DOHH2 (cell line): ENCODE measurements at regions not wholly inside any gene's neighbourhood (a gene's known extent, or its start where the extent isn't known, plus 50 kb on each side); places are given as distances from the start of the nearest gene placed in this dataset.
"Not testable (repeated sequence)": the region's sequence is repeated elsewhere in the genome, so short reads cannot be mapped to it uniquely, and the experiment has no call there.

Experiments
- H3F3A ChIP-seq: fragments of 200-600 bp; sonication (generic), shearing (Covaris generic); 2 replicates; pipeline ENCODE4 v1.6.0; 2016; ENCODE audit warnings: antibody characterized with exemption, mild to moderate bottlenecking; ENCODE audit not compliant: control insufficient read depth, insufficient read depth
- H3K27ac ChIP-seq: fragments of 200-600 bp; sonication (generic); 2 replicates; pipeline ENCODE4 v1.5.1; 2014; ENCODE audit warnings: low read depth, mild to moderate bottlenecking, low read length, moderate library complexity
- H3K27me3 ChIP-seq: fragments of 200-600 bp; sonication (generic); 2 replicates; pipeline ENCODE4 v1.6.1; 2014; ENCODE audit warnings: mild to moderate bottlenecking, low read length, mixed read lengths; ENCODE audit not compliant: control insufficient read depth
- H3K36me3 ChIP-seq: fragments of 200-600 bp; sonication (generic); 2 replicates; pipeline ENCODE4 v1.6.1; 2014; ENCODE audit warnings: mild to moderate bottlenecking, low read length, moderate library complexity, mixed read lengths; ENCODE audit not compliant: control insufficient read depth
- H3K4me1 ChIP-seq: fragments of 200-600 bp; sonication (generic); 2 replicates; pipeline ENCODE4 v1.6.1; 2014; ENCODE audit warnings: mild to moderate bottlenecking, low read length, mixed read lengths; ENCODE audit not compliant: control insufficient read depth
- H3K4me2 ChIP-seq: fragments of 200-600 bp; sonication (generic); 2 replicates; pipeline ENCODE4 v1.6.0; 2014; ENCODE audit warnings: mild to moderate bottlenecking, low read length, moderate library complexity
- H3K4me3 ChIP-seq: fragments of 200-600 bp; sonication (generic); 2 replicates; pipeline ENCODE4 v1.5.1; 2014; ENCODE audit warnings: mild to moderate bottlenecking, low read length, mixed read lengths
- H3K79me2 ChIP-seq: fragments of 200-600 bp; sonication (generic); 2 replicates; pipeline ENCODE4 v1.6.1; 2014; ENCODE audit warnings: mild to moderate bottlenecking, low read length, mixed read lengths; ENCODE audit not compliant: control insufficient read depth
- H3K9me2 ChIP-seq: fragments of 200-600 bp; sonication (generic); replicated peaks from 2 replicates; pipeline ENCODE4 v1.6.1; 2014; ENCODE audit warnings: mild to moderate bottlenecking, low read length, mixed read lengths; ENCODE audit not compliant: control insufficient read depth
- H3K9me3 ChIP-seq: fragments of 200-600 bp; sonication (generic); 2 replicates; pipeline ENCODE4 v1.6.1; 2014; ENCODE audit warnings: antibody characterized with exemption, low read length, mixed read lengths; ENCODE audit not compliant: control insufficient read depth, insufficient read depth
- H4K20me1 ChIP-seq: fragments of 200-600 bp; sonication (generic); 2 replicates; pipeline ENCODE4 v1.6.0; 2014; ENCODE audit warnings: low read depth, mild to moderate bottlenecking, antibody characterized with exemption, low read length, moderate library complexity; ENCODE audit not compliant: control insufficient read depth, insufficient read depth
- CTCF ChIP-seq: fragments of 200-600 bp; sonication (generic); IDR thresholded peaks from one replicate; pipeline ENCODE4 v1.5.1; 2014; ENCODE audit warnings: antibody characterized with exemption, mild to moderate bottlenecking, low read depth, low read length; ENCODE audit not compliant: poor library complexity, severe bottlenecking
- EZH2phosphoT487 ChIP-seq: fragments of 200-600 bp; sonication (generic); IDR thresholded peaks from 2 replicates; pipeline ENCODE4 v1.6.1; 2017; ENCODE audit warnings: borderline replicate concordance, mild to moderate bottlenecking, antibody characterized with exemption, low read length, moderate library complexity, mixed read lengths

GRCh38 chr10:21343087-21343486 is 182.4 kb downstream of the SKIDA1 start:
- no peak overlapping the region for H3K27ac ChIP-seq
- H3K4me1 ChIP-seq = no peaks in the 10 kb centered on the region
- TF ChIP-seq CTCF (no peak), EZH2phosphoT487 (no peak)
- H3F3A ChIP-seq = no peaks in the 10 kb centered on the region
- H3K79me2 ChIP-seq = no peaks in the 10 kb centered on the region
- H3K9me2 ChIP-seq = no peaks in the 10 kb centered on the region
- no peak overlapping the region for H3K4me2 ChIP-seq
- no peaks in the 10 kb centered on the region for H4K20me1 ChIP-seq
- no peaks in the 10 kb centered on the region for H3K36me3 ChIP-seq
- no peaks in the 10 kb centered on the region for H3K27me3 ChIP-seq
- H3K9me3 ChIP-seq = no peaks in the 10 kb centered on the region
- no peak overlapping the region for H3K4me3 ChIP-seq

- H3K9me3 ChIP-seq, H3K27me3 ChIP-seq, H4K20me1 ChIP-seq, H3K79me2 ChIP-seq, H3K9me2 ChIP-seq, H3K36me3 ChIP-seq, H3K27ac ChIP-seq, H3F3A ChIP-seq, H3K4me3 ChIP-seq, H3K4me1 ChIP-seq, H3K4me2 ChIP-seq: not testable (repeated sequence)
These were observed 183.0 kb downstream of the SKIDA1 start for GRCh38 chr10:21342499-21342898.

DNA sequence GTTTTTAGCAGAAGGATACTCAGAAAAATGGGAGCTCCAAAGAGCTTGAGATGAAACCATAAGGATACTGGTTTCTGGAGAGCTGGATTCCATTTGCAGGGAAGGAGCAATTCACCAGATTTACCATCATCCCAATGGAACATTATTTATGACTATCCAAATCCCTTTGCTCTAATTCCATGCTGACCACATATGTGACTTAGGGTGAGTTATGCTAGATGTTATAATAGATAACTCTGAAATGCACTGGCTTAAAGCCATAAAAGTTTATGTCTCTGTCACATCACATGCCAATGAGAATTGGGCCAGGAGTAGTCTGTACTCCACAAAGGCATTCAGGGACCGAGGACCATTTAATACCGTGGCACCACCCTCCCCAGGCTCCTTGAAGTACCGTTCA is 185.2 kb downstream of the SKIDA1 start:
- Histone ChIP-seq H3K79me2 (no peaks in the 10 kb centered on the region), H4K20me1 (no peaks in the 10 kb centered on the region), H3K9me3 (no peaks in the 10 kb centered on the region), H3K27me3 (no peaks in the 10 kb centered on the region), H3K36me3 (no peaks in the 10 kb centered on the region), H3K4me2 (no peak overlapping the region), H3K9me2 (no peaks in the 10 kb centered on the region), H3K4me1 (no peaks in the 10 kb centered on the region), H3K4me3 (no peak overlapping the region), H3K27ac (no peak overlapping the region), H3F3A (no peaks in the 10 kb centered on the region)
- TF ChIP-seq CTCF = no peak

GRCh38 chr10:21337171-21337792 is 188.2 kb downstream of the SKIDA1 start:
- Histone ChIP-seq H3K4me1 (no peaks in the 10 kb centered on the region), H3K36me3 (no peaks in the 10 kb centered on the region), H4K20me1 (no peaks in the 10 kb centered on the region), H3K4me3 (no peak overlapping the region), H3K27me3 (no peaks in the 10 kb centered on the region), H3K9me3 (no peaks in the 10 kb centered on the region), H3F3A (no peaks in the 10 kb centered on the region), H3K4me2 (no peak overlapping the region), H3K79me2 (no peaks in the 10 kb centered on the region), H3K27ac (no peak overlapping the region), H3K9me2 (no peaks in the 10 kb centered on the region)
- TF ChIP-seq CTCF (no peak), EZH2phosphoT487 (no peak)
